Neutrophil (primary cell): ENCODE measurements at regions not wholly inside any gene's neighbourhood (a gene's known extent, or its start where the extent isn't known, plus 50 kb on each side); places are given as distances from the start of the nearest gene placed in this dataset.

Experiments
- H3K27ac ChIP-seq: fragments of 200-600 bp; sonication (generic); 2 replicates; pipeline ENCODE4 v1.5.1; 2016; ENCODE audit warnings: mild to moderate bottlenecking, moderate library complexity
- H3K27me3 ChIP-seq: fragments of 200-600 bp; sonication (generic); 2 replicates; pipeline ENCODE4 v1.6.0; 2016; ENCODE audit warnings: mild to moderate bottlenecking
- H3K36me3 ChIP-seq: fragments of 200-600 bp; sonication (generic); 2 replicates; pipeline ENCODE4 v1.5.1; 2017
- H3K4me1 ChIP-seq, 2 experiments: fragments of 200-600 bp in 1 of 2; sonication (generic) in 1 of 2; 1 replicate in 1 of 2; 2 replicates in 1 of 2; pipeline versions ENCODE4 v1.5.1 to v1.6.1; 2013 to 2016; ENCODE audit warnings: low read depth in 1 of 2, low read length in 1 of 2, mild to moderate bottlenecking in 1 of 2, moderate library complexity in 1 of 2; ENCODE audit not compliant: control insufficient read depth in 1 of 2, insufficient read depth in 1 of 2
- H3K4me3 ChIP-seq, 2 experiments: fragments of 200-600 bp in 1 of 2; sonication (generic) in 1 of 2; 1 replicate in 1 of 2; 2 replicates in 1 of 2; pipeline ENCODE4 v1.5.1; 2013 to 2016; ENCODE audit warnings: low read depth in 1 of 2, low read length in 1 of 2, mild to moderate bottlenecking in 1 of 2, moderate library complexity in 1 of 2
- H3K9me3 ChIP-seq: fragments of 200-600 bp; sonication (generic); 2 replicates; pipeline ENCODE4 v1.5.1; 2016
- CTCF ChIP-seq: fragments of 200-600 bp; sonication (generic); IDR thresholded peaks from 2 replicates; pipeline ENCODE4 v1.5.1; 2016; ENCODE audit warnings: antibody characterized with exemption

- H3K9me3 ChIP-seq = no peaks in the 10 kb centered on the region
- H3K36me3 ChIP-seq = no peaks in the 10 kb centered on the region
- no peaks in the 10 kb centered on the region for H3K27me3 ChIP-seq
- TF ChIP-seq CTCF = no peak
- no peak overlapping the region for H3K4me3 ChIP-seq
- H3K27ac ChIP-seq = no peak overlapping the region
- H3K4me1 ChIP-seq = no peaks in the 10 kb centered on the region
These were observed 352.7 kb upstream of the GRAMD2B start for GRCh38 chr5:126070481-126070880.

GRCh38 chr5:126074538-126074937, 348.7 kb upstream of the GRAMD2B start:
- no peaks in the 10 kb centered on the region for H3K27me3 ChIP-seq
- H3K4me1 ChIP-seq = no peaks in the 10 kb centered on the region
- H3K36me3 ChIP-seq = no peaks in the 10 kb centered on the region
- no peak for TF ChIP-seq CTCF
- H3K27ac ChIP-seq = no peak overlapping the region
- peaks cover 4% of the 10 kb centered on the region for H3K9me3 ChIP-seq
- no peak overlapping the region for H3K4me3 ChIP-seq

GRCh38 chr5:126079266-126079665, 343.9 kb upstream of the GRAMD2B start:
- Histone ChIP-seq H3K36me3 (no peaks in the 10 kb centered on the region), H3K27ac (no peak overlapping the region), H3K27me3 (no peaks in the 10 kb centered on the region), H3K9me3 (peaks cover 4% of the 10 kb centered on the region), H3K4me3 (no peak overlapping the region), H3K4me1 (no peaks in the 10 kb centered on the region)
- no peak for TF ChIP-seq CTCF

GRCh38 chr5:126081209-126081608, 342.0 kb upstream of the GRAMD2B start:
- no peaks in the 10 kb centered on the region for H3K4me1 ChIP-seq
- no peak for TF ChIP-seq CTCF
- H3K9me3 ChIP-seq = peaks cover 4% of the 10 kb centered on the region

GRCh38 chr5:126093041-126093440, 330.2 kb upstream of the GRAMD2B start:
- TF ChIP-seq CTCF = no peak
- no peak overlapping the region for H3K4me3 ChIP-seq
- H3K27me3 ChIP-seq = no peaks in the 10 kb centered on the region
- no peaks in the 10 kb centered on the region for H3K4me1 ChIP-seq
- H3K27ac ChIP-seq = no peak overlapping the region
- H3K36me3 ChIP-seq = no peaks in the 10 kb centered on the region
- no peaks in the 10 kb centered on the region for H3K9me3 ChIP-seq

More at GRCh38 chr5:126081209-126081608, 342.0 kb upstream of the GRAMD2B start:
- no peaks in the 10 kb centered on the region for H3K27me3 ChIP-seq
- no peak overlapping the region for H3K27ac ChIP-seq
- no peaks in the 10 kb centered on the region for H3K36me3 ChIP-seq
- H3K4me3 ChIP-seq = no peak overlapping the region

GRCh38 chr5:126093718-126094117, 329.5 kb upstream of the GRAMD2B start:
- Histone ChIP-seq H3K27me3 (no peaks in the 10 kb centered on the region), H3K4me3 (no peak overlapping the region)
- TF ChIP-seq CTCF = no peak

More at GRCh38 chr5:126093718-126094117, 329.5 kb upstream of the GRAMD2B start:
- Histone ChIP-seq H3K4me1 (no peaks in the 10 kb centered on the region), H3K9me3 (no peaks in the 10 kb centered on the region), H3K27ac (no peak overlapping the region), H3K36me3 (no peaks in the 10 kb centered on the region)
